Esophagus muscularis mucosa (tissue), 3 donors: ENCODE measurements at regions not wholly inside any gene's neighbourhood (a gene's known extent, or its start where the extent isn't known, plus 50 kb on each side); places are given as distances from the start of the nearest gene placed in this dataset.

ENCODE experiments used
- CTCF ChIP-seq, 3 experiments: fragments of 200-600 bp in 2 of 3; fragments of 450-650 bp in 1 of 3; sonication (generic) in 2 of 3; IDR thresholded peaks; one replicate each; pipeline ENCODE4 v1.5.1; 2017 to 2019; ENCODE audit warnings: antibody characterized with exemption in 3 of 3, mild to moderate bottlenecking in 2 of 3, moderate library complexity in 1 of 3
- POLR2A ChIP-seq: fragments of 450-650 bp; IDR thresholded peaks from one replicate; pipeline ENCODE4 v1.6.1; 2017; ENCODE audit warnings: antibody characterized with exemption, moderate library complexity, mild to moderate bottlenecking, low read depth

DNA sequence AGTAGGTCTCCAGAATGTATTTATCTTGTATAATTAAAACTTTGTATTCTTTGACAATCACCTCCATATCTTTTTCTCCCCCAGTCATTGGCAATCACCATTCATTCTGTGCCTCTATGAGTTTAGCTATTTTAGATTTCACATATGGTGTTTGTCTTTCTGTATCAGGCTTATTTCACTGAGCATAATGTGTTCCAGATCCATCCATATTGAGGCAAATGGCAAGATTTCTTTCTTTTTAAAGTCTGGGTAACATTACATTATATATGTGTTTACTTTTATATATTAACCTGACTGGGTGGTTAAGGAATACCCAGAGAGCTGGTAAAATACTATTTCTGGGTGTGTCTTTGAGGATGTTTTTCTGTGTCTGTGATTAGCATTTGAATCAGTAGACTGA, 486.6 kb downstream of the SQOR start:
- no peak for TF ChIP-seq POLR2A
- TF ChIP-seq CTCF (IDR thresholded peaks at IDR 0.05), result no peak
